Keratinocyte (primary cell): ENCODE measurements at regions not wholly inside any gene's neighbourhood (a gene's known extent, or its start where the extent isn't known, plus 50 kb on each side); places are given as distances from the start of the nearest gene placed in this dataset.

Experiments used
- CTCF ChIP-seq, 3 experiments: IDR thresholded peaks in 1 of 3; conservative IDR thresholded peaks in 1 of 3; optimal IDR thresholded peaks in 1 of 3; 2 replicates in 2 of 3; 3 replicates in 1 of 3; pipeline versions ENCODE3 to v1.5.1; 2011; ENCODE audit warnings: low read length in 3 of 3, mild to moderate bottlenecking in 3 of 3, moderate library complexity in 2 of 3, control low read depth in 1 of 3, inconsistent platforms in 1 of 3; ENCODE audit not compliant: insufficient read depth in 2 of 3; ENCODE audit errors: extremely low read depth in 1 of 3
- EZH2 ChIP-seq: IDR thresholded peaks from one replicate; pipeline ENCODE4 v1.6.1; 2012; ENCODE audit warnings: inconsistent platforms, mild to moderate bottlenecking, low read length, moderate library complexity

DNA sequence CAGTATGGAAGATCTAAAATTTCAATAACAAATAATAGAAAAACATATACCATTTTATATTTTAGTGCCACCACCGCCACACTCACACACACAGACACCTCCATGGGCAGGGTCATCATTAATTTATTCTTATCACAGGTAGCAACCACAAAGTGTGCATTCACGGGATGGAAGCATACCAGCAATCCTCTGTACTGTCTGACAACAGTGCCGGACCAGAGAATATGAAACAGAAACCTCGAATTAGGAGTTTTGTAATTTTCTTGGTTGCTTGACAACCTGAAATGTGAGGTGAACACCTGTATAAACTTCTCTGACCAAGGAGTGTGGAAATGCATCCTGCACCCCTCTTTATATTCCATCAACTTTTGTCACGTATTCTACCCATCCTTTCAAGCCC lies 213.9 kb upstream of the KCNIP4 start:
- TF ChIP-seq CTCF (optimal IDR thresholded peaks at IDR 0.05 in 1 of 3, IDR thresholded peaks at IDR 0.05 in 1 of 3, conservative IDR thresholded peaks at IDR 0.05 in 1 of 3; ENCODE audit: extremely low read depth in 1 of 3, insufficient read depth in 2 of 3, low read length in 3 of 3): no peak
- TF ChIP-seq EZH2: no peak
